Neural cell (in vitro differentiated cells): ENCODE measurements at regions not wholly inside any gene's neighbourhood (a gene's known extent, or its start where the extent isn't known, plus 50 kb on each side); places are given as distances from the start of the nearest gene placed in this dataset.

Source experiments
- EP300 ChIP-seq: fragments of 450-650 bp; conservative IDR thresholded peaks from 2 replicates; pipeline ENCODE4 v1.6.1; 2014; ENCODE audit warnings: antibody characterized with exemption, mild to moderate bottlenecking, moderate library complexity; ENCODE audit not compliant: poor library complexity, severe bottlenecking
- MXI1 ChIP-seq: fragments of 450-650 bp; conservative IDR thresholded peaks from 2 replicates; pipeline ENCODE4 v1.6.1; 2014; ENCODE audit warnings: antibody characterized with exemption, mild to moderate bottlenecking; ENCODE audit not compliant: poor library complexity, severe bottlenecking
- TF ChIP-seq, protein P1 (sequence below): fragments of 450-650 bp; IDR thresholded peaks from 2 replicates; pipeline ENCODE4 v1.5.1; 2014; ENCODE audit warnings: antibody characterized with exemption, mild to moderate bottlenecking, moderate library complexity; ENCODE audit not compliant: poor library complexity, severe bottlenecking

DNA sequence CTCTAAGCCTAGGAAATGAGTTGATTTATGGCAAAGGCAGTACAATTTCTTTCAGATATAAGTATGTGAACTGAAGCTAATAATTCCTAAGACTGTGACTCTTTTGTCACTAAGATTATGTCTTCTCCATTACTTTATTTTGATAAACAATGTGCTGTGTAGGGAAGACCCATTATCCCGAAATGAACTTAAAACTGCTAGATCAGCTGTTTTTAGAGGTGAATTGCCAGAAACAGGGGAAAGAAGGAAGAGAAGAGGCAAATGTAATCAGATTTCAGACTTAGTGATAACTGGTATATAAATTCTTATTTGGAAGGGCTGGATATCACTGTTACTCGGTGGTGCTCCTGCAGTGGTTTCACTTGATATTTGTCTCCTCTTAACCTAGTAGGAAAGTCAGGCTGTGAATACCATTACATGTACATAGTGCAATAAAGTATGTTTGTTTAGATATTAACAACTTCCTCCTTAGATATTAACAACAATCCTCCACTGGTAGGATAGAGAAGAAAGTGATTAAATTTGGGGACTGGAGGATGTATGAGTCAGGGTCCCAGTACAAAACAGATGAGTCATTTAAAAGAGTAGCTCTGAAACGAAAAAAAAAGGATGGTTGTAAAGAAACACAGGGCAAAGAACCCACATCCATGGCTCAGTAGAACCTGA is 338.5 kb upstream of the KCNH8 start:
- TF ChIP-seq MXI1 (no peak), EP300 (no peak)
- TF ChIP-seq, protein P1, sequence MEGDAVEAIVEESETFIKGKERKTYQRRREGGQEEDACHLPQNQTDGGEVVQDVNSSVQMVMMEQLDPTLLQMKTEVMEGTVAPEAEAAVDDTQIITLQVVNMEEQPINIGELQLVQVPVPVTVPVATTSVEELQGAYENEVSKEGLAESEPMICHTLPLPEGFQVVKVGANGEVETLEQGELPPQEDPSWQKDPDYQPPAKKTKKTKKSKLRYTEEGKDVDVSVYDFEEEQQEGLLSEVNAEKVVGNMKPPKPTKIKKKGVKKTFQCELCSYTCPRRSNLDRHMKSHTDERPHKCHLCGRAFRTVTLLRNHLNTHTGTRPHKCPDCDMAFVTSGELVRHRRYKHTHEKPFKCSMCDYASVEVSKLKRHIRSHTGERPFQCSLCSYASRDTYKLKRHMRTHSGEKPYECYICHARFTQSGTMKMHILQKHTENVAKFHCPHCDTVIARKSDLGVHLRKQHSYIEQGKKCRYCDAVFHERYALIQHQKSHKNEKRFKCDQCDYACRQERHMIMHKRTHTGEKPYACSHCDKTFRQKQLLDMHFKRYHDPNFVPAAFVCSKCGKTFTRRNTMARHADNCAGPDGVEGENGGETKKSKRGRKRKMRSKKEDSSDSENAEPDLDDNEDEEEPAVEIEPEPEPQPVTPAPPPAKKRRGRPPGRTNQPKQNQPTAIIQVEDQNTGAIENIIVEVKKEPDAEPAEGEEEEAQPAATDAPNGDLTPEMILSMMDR = no peak
